ENCODE measurements at regions not wholly inside any gene's neighbourhood (a gene's known extent, or its start where the extent isn't known, plus 50 kb on each side); places are given as distances from the start of the nearest gene placed in this dataset.

DNA sequence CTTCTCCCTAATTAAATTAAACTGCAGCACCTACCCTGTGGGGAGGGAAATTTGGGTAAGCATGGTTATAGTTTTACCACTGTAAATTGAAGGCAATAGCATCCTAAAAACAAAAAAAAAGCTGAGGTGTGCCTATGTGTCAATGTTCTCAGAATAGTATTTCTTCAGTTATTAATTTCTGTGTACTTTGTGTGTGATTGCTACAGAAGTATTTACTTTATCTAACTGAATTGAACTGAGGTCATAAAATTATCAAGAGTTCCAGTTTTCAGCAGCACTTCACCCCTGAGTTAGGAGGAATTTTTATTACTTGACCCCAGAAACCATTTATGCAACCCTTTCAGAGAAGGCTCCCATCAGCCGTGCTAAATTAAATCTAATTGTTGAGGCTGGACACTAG is 333.6 kb upstream of the ALCAM start:
- Histone ChIP-seq H4K20me1 (ENCODE audit: control insufficient read depth, insufficient read depth, insufficient read length) (no peaks in the 10 kb centered on the region), H3K56ac (ENCODE audit: insufficient read length, low read depth, low read length) (no peak overlapping the region), H2AFZ (ENCODE audit: low read length) (no peak overlapping the region), H4K5ac (ENCODE audit: insufficient read length, low read depth, low read length) (no peak overlapping the region), H3K23me2 (ENCODE audit: insufficient read length, low read depth, low read length, poor library complexity, severe bottlenecking) (no peaks in the 10 kb centered on the region), H2BK5ac (ENCODE audit: insufficient read length, low read length) (no peak overlapping the region), H4K8ac (replicated peaks; ENCODE audit: insufficient read length, low read depth, low read length) (no peak overlapping the region), H2BK15ac (ENCODE audit: low read depth, low read length) (no peak overlapping the region), H3K27me3 (ENCODE audit: insufficient read depth, low read length) (no peaks in the 10 kb centered on the region), H3K27ac (ENCODE audit: insufficient read length, low read depth, low read length) (no peak overlapping the region), H3K23ac (ENCODE audit: insufficient read length, low read depth, low read length) (no peak overlapping the region), H3K18ac (ENCODE audit: insufficient read length, low read depth, low read length) (no peak overlapping the region), H2BK12ac (ENCODE audit: insufficient read length, low read depth, low read length) (no peak overlapping the region), H3K14ac (ENCODE audit: insufficient read depth, low read length) (no peak overlapping the region), H3T11ph (ENCODE audit: low read length) (no peak overlapping the region), H3K79me1 (ENCODE audit: insufficient read depth, low read depth, low read length, poor library complexity, severe bottlenecking) (no peaks in the 10 kb centered on the region), H3K9me3 (ENCODE audit: control insufficient read depth, low read depth, low read length) (no peaks in the 10 kb centered on the region), H3K79me2 (ENCODE audit: insufficient read depth, low read length) (no peaks in the 10 kb centered on the region), H2BK20ac (ENCODE audit: low read depth, low read length, poor library complexity, severe bottlenecking) (no peak overlapping the region), H3K4me2 (ENCODE audit: insufficient read depth, insufficient read length, low read length) (no peak overlapping the region), H2BK120ac (ENCODE audit: low read depth, low read length, poor library complexity, severe bottlenecking) (no peak overlapping the region), H3K9ac (ENCODE audit: extremely low read depth, insufficient read length, low read length) (no peak overlapping the region), H4K91ac (ENCODE audit: insufficient read length, low read depth, low read length) (no peak overlapping the region), H2AK5ac (ENCODE audit: insufficient read length, low read length) (no peak overlapping the region), H3K4ac (ENCODE audit: low read depth, low read length) (no peak overlapping the region), H3K4me1 (ENCODE audit: insufficient read depth, low read length) (no peaks in the 10 kb centered on the region)
- no peaks in the 10 kb centered on the region for H3K9me3 Mint-ChIP-seq
- TF ChIP-seq, protein P1, sequence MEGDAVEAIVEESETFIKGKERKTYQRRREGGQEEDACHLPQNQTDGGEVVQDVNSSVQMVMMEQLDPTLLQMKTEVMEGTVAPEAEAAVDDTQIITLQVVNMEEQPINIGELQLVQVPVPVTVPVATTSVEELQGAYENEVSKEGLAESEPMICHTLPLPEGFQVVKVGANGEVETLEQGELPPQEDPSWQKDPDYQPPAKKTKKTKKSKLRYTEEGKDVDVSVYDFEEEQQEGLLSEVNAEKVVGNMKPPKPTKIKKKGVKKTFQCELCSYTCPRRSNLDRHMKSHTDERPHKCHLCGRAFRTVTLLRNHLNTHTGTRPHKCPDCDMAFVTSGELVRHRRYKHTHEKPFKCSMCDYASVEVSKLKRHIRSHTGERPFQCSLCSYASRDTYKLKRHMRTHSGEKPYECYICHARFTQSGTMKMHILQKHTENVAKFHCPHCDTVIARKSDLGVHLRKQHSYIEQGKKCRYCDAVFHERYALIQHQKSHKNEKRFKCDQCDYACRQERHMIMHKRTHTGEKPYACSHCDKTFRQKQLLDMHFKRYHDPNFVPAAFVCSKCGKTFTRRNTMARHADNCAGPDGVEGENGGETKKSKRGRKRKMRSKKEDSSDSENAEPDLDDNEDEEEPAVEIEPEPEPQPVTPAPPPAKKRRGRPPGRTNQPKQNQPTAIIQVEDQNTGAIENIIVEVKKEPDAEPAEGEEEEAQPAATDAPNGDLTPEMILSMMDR (conservative IDR thresholded peaks at IDR 0.05), result no peak
- no peaks in the 10 kb centered on the region for H3K36me3 Mint-ChIP-seq (ENCODE audit: insufficient read depth in 1 of 3, low read depth in 3 of 3)
- no peaks in the 10 kb centered on the region for H3K4me1 Mint-ChIP-seq
- no CpG with 5 or more reads among the region's 1 CpG for WGBS (ENCODE audit: extremely low coverage, insufficient read length, low lambda C conversion rate)
- no peak for DNase-seq
- H3K27ac Mint-ChIP-seq, result no peak overlapping the region
- H3K27me3 Mint-ChIP-seq (ENCODE audit: low read depth), result no peaks in the 10 kb centered on the region
- no peak overlapping the region for H3K4me3 Mint-ChIP-seq
